ENCODE measurements at regions not wholly inside any gene's neighbourhood (a gene's known extent, or its start where the extent isn't known, plus 50 kb on each side); places are given as distances from the start of the nearest gene placed in this dataset.
"Not testable (repeated sequence)": the region's sequence is repeated elsewhere in the genome, so short reads cannot be mapped to it uniquely, and the experiment has no call there.

GRCh38 chr4:64705989-64706388, 296.7 kb upstream of the TECRL start:
- Histone ChIP-seq H3K36me3 (no peaks in the 10 kb centered on the region), H3K4me3 (replicated peaks in 1 of 3) (no peak overlapping the region), H3K9me3 (no peaks in the 10 kb centered on the region), H3K27ac (no peak overlapping the region), H3K27me3 (no peaks in the 10 kb centered on the region), H3K4me1 (no peaks in the 10 kb centered on the region)
- intact Hi-C loops (cut with DNase I) = no loop called here
- DNase-seq = no peak
- whole genome bisulfite sequencing, 2 donors = 88 to 93% methylated on average over 3 of the region's 3 CpGs
- no peak for TF ChIP-seq POLR2A (IDR thresholded peaks at IDR 0.05)
- TF ChIP-seq, protein P1, sequence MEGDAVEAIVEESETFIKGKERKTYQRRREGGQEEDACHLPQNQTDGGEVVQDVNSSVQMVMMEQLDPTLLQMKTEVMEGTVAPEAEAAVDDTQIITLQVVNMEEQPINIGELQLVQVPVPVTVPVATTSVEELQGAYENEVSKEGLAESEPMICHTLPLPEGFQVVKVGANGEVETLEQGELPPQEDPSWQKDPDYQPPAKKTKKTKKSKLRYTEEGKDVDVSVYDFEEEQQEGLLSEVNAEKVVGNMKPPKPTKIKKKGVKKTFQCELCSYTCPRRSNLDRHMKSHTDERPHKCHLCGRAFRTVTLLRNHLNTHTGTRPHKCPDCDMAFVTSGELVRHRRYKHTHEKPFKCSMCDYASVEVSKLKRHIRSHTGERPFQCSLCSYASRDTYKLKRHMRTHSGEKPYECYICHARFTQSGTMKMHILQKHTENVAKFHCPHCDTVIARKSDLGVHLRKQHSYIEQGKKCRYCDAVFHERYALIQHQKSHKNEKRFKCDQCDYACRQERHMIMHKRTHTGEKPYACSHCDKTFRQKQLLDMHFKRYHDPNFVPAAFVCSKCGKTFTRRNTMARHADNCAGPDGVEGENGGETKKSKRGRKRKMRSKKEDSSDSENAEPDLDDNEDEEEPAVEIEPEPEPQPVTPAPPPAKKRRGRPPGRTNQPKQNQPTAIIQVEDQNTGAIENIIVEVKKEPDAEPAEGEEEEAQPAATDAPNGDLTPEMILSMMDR (IDR thresholded peaks at IDR 0.05) = no peak

GRCh38 chr4:64698171-64698570, 288.9 kb upstream of the TECRL start:
- Histone ChIP-seq H3K27me3 (no peaks in the 10 kb centered on the region), H3K4me1 (no peaks in the 10 kb centered on the region), H3K4me3 (replicated peaks in 1 of 3) (no peak overlapping the region), H3K36me3 (no peaks in the 10 kb centered on the region), H3K27ac (no peak overlapping the region), H3K9me3 (no peaks in the 10 kb centered on the region)
- TF ChIP-seq, protein P1 (IDR thresholded peaks at IDR 0.05) = no peak
- TF ChIP-seq POLR2A (IDR thresholded peaks at IDR 0.05) = no peak
- intact Hi-C loops (cut with DNase I) = no loop called here
- WGBS, 2 donors = 73 to 82% methylated on average over 2 of the region's 2 CpGs
- DNase-seq = no peak

GRCh38 chr4:64682946-64683345, 273.7 kb upstream of the TECRL start:
- TF ChIP-seq, protein P1 (IDR thresholded peaks at IDR 0.05) = no peak
- no peak for TF ChIP-seq POLR2A (IDR thresholded peaks at IDR 0.05)
- Histone ChIP-seq H3K27me3 (no peaks in the 10 kb centered on the region), H3K4me3 (replicated peaks in 1 of 3) (no peak overlapping the region), H3K4me1 (no peaks in the 10 kb centered on the region), H3K36me3 (no peaks in the 10 kb centered on the region), H3K9me3 (no peaks in the 10 kb centered on the region), H3K27ac (no peak overlapping the region)
- DNase-seq = no peak
- WGBS, 2 donors = 78 to 79% methylated on average over 4 of the region's 4 CpGs
- intact Hi-C loops (cut with DNase I) = no loop called here

GRCh38 chr4:64682481-64682880, 273.2 kb upstream of the TECRL start:
- no peaks in the 10 kb centered on the region for H3K27me3 ChIP-seq
- no peak for TF ChIP-seq POLR2A (IDR thresholded peaks at IDR 0.05)
- TF ChIP-seq, protein P1 (IDR thresholded peaks at IDR 0.05) = no peak

DNA sequence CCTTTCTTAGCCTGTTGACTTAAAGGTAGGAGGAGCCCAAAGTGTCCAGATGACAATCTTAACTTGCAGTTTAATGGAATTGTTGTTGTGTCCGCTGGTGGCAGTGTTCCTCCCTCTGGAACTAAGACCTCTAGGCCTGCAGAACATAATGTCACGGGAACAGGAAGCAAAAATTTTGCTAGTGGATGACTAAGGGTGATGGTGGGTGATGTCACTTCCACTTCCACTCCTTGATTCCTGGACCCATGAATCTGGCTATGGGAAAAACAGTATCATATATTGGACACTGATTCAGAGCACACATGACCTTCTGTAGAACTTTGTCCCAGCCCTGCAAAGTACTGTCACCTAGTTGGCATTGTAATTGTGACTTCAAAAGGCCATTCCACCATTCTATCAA, 263.9 kb upstream of the TECRL start:
- H3K4me1 ChIP-seq; H3K27ac ChIP-seq; H3K36me3 ChIP-seq; H3K4me3 ChIP-seq (replicated peaks in 1 of 3); H3K27me3 ChIP-seq; DNase-seq; H3K9me3 ChIP-seq; intact Hi-C loops (cut with DNase I): not testable (repeated sequence)
- 80 to 87% methylated on average over 2 of the region's 2 CpGs for WGBS, 2 donors

More at GRCh38 chr4:64682481-64682880, 273.2 kb upstream of the TECRL start:
- no peaks in the 10 kb centered on the region for H3K9me3 ChIP-seq
- H3K4me1 ChIP-seq = no peaks in the 10 kb centered on the region
- DNase-seq = no peak
- H3K4me3 ChIP-seq (replicated peaks in 1 of 3) = no peak overlapping the region
- no peaks in the 10 kb centered on the region for H3K36me3 ChIP-seq
- intact Hi-C loops (cut with DNase I) = no loop called here
- WGBS, 2 donors = 91 to 93% methylated on average over 4 of the region's 4 CpGs
- H3K27ac ChIP-seq = no peak overlapping the region

DNA sequence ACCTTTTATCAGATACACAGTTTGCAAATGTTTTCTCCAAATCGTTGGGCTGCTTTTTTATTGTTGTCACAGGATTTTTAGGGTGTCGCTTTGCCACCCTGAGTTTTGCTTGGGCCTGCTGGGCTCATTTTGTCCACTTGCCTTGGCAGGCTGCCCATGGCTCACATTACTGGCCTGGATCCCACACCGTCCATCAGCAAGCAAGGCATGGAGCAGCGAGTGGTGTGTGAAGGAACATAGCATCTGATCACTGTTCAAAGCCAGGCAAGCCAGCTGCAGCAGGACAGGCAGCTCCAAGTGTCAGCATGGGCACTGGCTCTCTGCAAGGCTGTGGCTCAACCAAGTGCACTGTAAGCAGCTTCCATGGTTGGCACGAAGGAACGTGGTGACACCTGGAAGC, 261.4 kb upstream of the TECRL start:
- intact Hi-C loops (cut with DNase I) = no loop called here
- no peak for DNase-seq
- TF ChIP-seq, protein P1 (IDR thresholded peaks at IDR 0.05) = no peak
- TF ChIP-seq POLR2A (IDR thresholded peaks at IDR 0.05) = no peak
- Histone ChIP-seq H3K27me3 (no peaks in the 10 kb centered on the region), H3K9me3 (no peaks in the 10 kb centered on the region), H3K27ac (no peak overlapping the region), H3K36me3 (no peaks in the 10 kb centered on the region), H3K4me1 (no peaks in the 10 kb centered on the region), H3K4me3 (replicated peaks in 1 of 3) (no peak overlapping the region)
- 76 to 80% methylated on average over 6 of the region's 6 CpGs for WGBS, 2 donors
